Hematopoietic multipotent progenitor cell treated with erythropoietin and hydrocortisone succinate and interleukin-3 and kit ligand, for 6 days (in vitro differentiated cells): ENCODE measurements at regions not wholly inside any gene's neighbourhood (a gene's known extent, or its start where the extent isn't known, plus 50 kb on each side); places are given as distances from the start of the nearest gene placed in this dataset.
"Not testable (repeated sequence)": the region's sequence is repeated elsewhere in the genome, so short reads cannot be mapped to it uniquely, and the experiment has no call there.

Source experiments
- DNase-seq: peaks from one replicate; pipeline ENCODE4 v3.0.0-alpha.2; 2015

DNA sequence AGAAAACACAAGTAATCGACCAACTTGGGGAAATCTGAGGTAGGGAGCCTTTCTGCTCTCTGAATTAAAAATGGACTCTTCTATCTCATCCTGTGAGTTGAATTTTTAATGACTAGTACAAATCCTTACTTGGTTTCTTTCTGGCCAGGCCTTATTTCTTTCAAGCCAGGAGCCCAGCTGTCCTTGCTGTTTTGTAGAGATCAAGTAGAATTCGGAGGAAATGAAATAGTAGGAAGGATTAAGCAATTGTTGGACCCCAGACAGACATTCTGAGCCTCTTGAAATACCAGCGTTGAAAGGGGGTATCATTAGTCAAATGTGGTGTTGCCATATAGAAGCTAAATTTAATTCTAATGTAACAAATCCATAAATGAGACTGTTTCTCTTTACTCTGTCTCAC is 53.7 kb upstream of the SMIM15 start:
- DNase-seq = no peak

- no peak for DNase-seq
Measured at GRCh38 chr5:61216741-61217140, 54.5 kb upstream of the SMIM15 start.

- no peak for DNase-seq
Measured at GRCh38 chr5:61217214-61217613, 54.9 kb upstream of the SMIM15 start.

- peak; percentile 54 for DNase-seq
Measured at GRCh38 chr5:61228229-61228628, 66.0 kb upstream of the SMIM15 start.

GRCh38 chr5:61228691-61229280 is 66.5 kb upstream of the SMIM15 start:
- peak; percentile 14 for DNase-seq

DNA sequence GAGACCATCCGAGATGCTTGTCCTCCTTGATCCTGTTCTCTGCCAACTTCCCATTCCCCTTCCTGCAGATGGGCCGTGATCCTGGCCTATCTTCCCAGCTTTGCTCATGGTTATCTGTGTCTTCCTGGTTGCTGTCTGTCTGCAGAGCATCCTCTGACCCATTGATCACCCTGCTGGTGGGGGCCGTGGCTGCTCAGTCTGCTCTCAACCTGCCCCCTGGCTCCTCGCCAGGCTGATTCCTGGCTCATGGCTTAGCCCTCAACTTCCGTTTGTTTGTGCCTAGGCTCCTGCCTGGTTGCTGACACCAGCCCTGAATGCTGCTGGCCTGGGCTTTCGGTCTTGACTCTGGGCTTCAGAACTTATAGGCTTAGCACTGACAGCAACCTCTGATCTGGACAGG is 67.1 kb upstream of the SMIM15 start:
- DNase-seq = no peak

GRCh38 chr5:61230492-61230891 is 68.2 kb upstream of the SMIM15 start:
- no peak for DNase-seq

DNA sequence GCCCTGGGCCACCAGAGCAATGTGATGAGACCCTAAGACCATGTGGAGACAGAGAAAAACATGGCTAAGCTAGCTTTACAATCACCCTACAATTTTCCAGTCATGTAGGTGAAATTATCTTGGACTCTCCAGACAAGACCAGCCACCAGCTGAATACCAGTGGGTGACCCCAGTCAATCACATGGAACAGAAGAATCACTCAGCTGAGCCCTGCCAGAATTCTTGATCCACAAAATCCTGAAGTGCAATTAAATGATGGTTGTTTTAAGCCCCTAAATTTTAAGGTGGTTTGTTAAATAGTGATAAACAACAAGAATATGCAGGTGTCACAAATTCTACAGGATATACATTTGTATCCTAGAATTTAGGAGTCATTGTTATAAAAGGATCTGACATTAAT is 69.5 kb upstream of the SMIM15 start:
- no peak for DNase-seq

DNA sequence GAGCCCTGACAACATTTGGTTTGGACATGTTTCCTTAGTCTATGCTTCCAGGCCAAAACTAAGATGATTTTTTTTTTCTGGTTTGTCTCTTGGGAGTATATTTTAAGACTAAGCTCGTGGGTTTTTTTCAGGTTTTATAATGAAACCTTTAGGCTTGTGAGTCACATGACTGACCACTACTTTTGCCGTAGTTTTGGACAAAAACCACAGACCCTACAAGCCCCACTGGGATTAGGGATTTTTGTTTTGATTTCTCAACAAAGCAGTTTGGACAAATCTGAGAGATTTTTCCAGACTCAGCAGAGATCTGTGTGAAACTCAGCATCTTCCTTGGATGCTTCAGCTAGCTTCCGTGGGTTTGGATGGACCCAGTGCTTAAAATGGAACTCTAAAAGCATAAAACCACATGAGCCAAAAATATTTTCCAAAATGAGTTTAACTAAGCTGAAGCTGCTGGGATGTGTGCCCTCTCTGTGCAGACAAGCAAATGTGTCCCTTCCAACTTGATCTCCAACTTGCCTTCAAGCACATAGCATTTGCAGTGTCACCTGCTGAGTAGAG is 70.3 kb upstream of the SMIM15 start:
- DNase-seq = no peak

GRCh38 chr5:61234019-61234418 is 71.8 kb upstream of the SMIM15 start:
- no peak for DNase-seq

DNA sequence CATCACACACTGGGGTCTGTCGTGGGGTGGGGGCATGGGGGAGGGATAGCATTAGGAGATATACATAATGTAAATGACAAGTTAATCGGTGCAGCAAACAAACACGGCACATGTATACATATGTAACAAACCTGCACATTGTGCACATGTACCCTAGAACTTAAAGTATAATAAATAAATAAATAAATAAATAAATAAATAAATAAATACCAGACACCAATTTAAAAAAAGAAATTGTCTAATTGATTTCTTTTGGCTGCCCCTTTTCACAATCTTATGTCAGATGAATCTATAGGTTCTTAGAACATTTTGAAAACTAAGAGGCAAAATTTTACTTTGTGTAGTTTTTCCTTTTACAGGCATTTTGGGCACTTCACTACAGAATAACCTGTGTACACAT is 74.4 kb upstream of the SMIM15 start:
- not testable (repeated sequence) for DNase-seq

DNA sequence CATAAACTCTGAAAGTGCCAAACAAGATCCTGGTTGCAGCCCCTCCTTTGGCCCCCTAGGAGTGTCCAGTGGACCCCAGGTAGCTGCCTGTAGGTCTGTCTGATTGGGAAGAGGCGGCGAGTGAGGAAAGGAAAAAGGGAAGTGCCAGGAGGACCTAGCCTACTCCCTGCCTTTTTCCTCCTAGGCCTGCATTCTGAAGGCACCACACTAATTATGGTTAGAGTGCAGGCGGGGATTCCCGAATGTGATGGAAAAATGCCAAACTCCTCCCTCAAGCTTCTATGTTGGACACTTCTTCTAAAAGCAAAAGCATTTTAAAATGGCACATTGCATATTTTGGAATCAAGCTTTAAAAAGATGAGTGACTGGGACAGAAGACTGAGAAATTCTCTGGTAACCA is 83.2 kb upstream of the SMIM15 start:
- no peak for DNase-seq

GRCh38 chr5:61245936-61246335 is 83.7 kb upstream of the SMIM15 start:
- DNase-seq = no peak

DNA sequence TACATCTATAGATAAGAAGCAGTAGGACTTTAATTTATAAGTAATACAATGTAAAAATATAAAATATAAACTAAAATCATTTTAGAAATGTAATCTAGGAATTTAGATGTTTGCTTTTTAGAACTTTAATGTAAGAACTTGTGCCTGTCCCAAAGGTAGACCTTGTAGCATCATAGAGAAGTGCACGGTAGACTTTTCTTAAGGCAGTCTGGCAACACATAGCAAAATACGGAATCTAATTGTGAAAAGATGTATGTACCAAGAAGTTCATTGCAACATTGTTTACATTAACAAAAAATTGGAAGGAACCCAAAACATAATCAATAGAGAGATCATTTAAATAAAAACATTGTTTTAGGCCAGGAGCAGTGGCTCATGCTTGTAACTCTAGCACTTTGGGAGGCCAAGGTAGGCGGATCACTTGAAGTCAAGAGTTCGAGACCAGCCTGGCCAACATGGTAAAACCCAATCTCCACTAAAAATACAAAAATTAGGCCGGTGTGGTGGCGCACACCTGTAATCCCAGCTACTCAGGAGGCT is 84.6 kb upstream of the SMIM15 start:
- no peak for DNase-seq

GRCh38 chr5:61251874-61252642 is 80.0 kb upstream of the ZSWIM6 start:
- no peak for DNase-seq

DNA sequence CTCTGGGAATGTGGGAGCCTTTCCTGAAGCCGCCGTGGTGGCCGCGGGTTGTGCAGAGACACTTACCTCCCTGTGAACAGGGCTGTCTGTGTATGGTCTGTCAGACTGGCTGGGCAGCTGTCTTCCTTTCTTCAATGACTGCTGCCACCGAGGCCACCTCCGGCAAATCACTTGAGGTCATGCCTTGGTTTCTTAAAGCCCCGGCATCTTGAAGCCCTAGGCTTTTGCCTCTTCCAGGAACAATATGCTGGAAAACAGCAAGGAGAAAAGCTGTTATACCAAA is 79.5 kb upstream of the ZSWIM6 start:
- no peak for DNase-seq

DNA sequence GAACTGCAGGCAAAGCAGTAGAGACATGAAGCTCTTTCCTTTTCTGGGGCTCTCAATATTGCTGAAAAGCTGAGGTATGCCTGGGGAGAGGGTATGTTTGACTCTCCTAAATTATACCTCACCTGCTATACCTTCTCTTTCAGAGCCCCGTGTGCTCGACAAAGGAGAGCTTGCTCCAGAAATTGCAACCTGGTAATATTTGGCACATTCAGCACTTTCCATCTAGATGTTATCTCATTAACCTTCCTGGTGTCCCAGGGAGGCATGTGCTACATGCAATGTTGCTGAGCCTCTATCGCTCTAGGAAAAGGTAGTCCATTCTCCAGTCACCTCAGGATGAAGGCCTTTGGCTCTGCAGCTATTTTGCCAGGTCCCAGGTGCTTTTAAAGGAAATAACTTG is 78.5 kb upstream of the ZSWIM6 start:
- DNase-seq = no peak

- DNase-seq = no peak
Measured at GRCh38 chr5:61254969-61255555, 77.0 kb upstream of the ZSWIM6 start.

GRCh38 chr5:61256474-61256873 is 75.6 kb upstream of the ZSWIM6 start:
- DNase-seq = no peak

DNA sequence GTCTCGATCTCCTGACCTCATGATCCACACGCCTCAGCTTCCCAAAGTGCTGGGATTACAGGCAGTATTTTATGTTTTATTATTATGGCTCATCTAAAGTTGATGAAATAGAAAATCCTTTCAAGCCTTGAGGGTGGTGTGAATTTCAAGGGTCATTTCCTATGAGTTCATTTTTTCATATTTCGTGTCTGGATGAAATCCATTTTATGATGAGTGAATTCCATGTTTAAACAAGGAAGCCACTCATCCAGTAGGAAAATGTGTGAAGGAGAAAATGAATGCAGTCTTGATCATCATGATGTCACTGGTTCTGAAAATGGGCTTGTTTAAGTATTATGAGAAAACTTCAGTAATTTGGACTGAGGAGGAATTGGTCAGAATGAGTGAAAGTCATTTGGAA is 74.6 kb upstream of the ZSWIM6 start:
- no peak for DNase-seq

GRCh38 chr5:61261136-61261535 is 70.9 kb upstream of the ZSWIM6 start:
- DNase-seq = no peak

GRCh38 chr5:61262080-61262479 is 70.0 kb upstream of the ZSWIM6 start:
- DNase-seq = no peak

GRCh38 chr5:61263072-61263471 is 69.0 kb upstream of the ZSWIM6 start:
- DNase-seq = no peak
